Mesenchymal stem cell (in vitro differentiated cells and primary cell): ENCODE measurements at regions not wholly inside any gene's neighbourhood (a gene's known extent, or its start where the extent isn't known, plus 50 kb on each side); places are given as distances from the start of the nearest gene placed in this dataset.

ENCODE experiments used
- DNase-seq: peaks from one replicate; pipeline ENCODE4 v3.0.0-alpha.2; 2013
- H2AFZ ChIP-seq: one replicate; pipeline ENCODE4 v1.6.1; 2013; ENCODE audit warnings: low read depth, mild to moderate bottlenecking, control low read depth, inconsistent platforms, low read length, moderate library complexity
- H2AK5ac ChIP-seq: 2 replicates; pipeline ENCODE4 v1.6.1; 2013; ENCODE audit warnings: low read length, moderate library complexity, mild to moderate bottlenecking, inconsistent platforms; ENCODE audit not compliant: severe bottlenecking
- H2BK120ac ChIP-seq: one replicate; pipeline ENCODE4 v1.6.1; 2013; ENCODE audit warnings: low read depth, mild to moderate bottlenecking, inconsistent platforms, low read length, moderate library complexity
- H2BK12ac ChIP-seq, 2 experiments: one replicate each; pipeline ENCODE4 v1.6.1; 2013; ENCODE audit warnings: inconsistent platforms in 2 of 2, low read length in 2 of 2, mild to moderate bottlenecking in 2 of 2, moderate library complexity in 2 of 2, control low read depth in 1 of 2
- H2BK15ac ChIP-seq: one replicate; pipeline ENCODE4 v1.6.1; 2013; ENCODE audit warnings: mild to moderate bottlenecking, low read depth, inconsistent platforms; ENCODE audit not compliant: poor library complexity, severe bottlenecking
- H2BK5ac ChIP-seq: 2 replicates; pipeline ENCODE4 v1.6.1; 2013; ENCODE audit warnings: low read depth, mild to moderate bottlenecking, low read length, control low read depth, inconsistent platforms; ENCODE audit not compliant: poor library complexity, severe bottlenecking
- H3K14ac ChIP-seq, 2 experiments: one replicate each; pipeline ENCODE4 v1.6.1; 2013; ENCODE audit warnings: inconsistent platforms in 2 of 2, low read length in 2 of 2, control low read depth in 1 of 2, mild to moderate bottlenecking in 1 of 2, moderate library complexity in 1 of 2
- H3K18ac ChIP-seq, 2 experiments: one replicate each; pipeline ENCODE4 v1.6.1; 2013; ENCODE audit warnings: inconsistent platforms in 2 of 2, low read length in 2 of 2, control low read depth in 1 of 2, low read depth in 1 of 2, mild to moderate bottlenecking in 1 of 2
- H3K23ac ChIP-seq, 2 experiments: one replicate each; pipeline ENCODE4 v1.6.1; 2013; ENCODE audit warnings: inconsistent platforms in 2 of 2, low read length in 2 of 2, mild to moderate bottlenecking in 2 of 2, moderate library complexity in 2 of 2, control low read depth in 1 of 2
- H3K27ac ChIP-seq: 2 replicates; pipeline ENCODE4 v1.5.1; 2013; ENCODE audit warnings: mild to moderate bottlenecking, moderate library complexity, low read length, control low read depth, inconsistent platforms; ENCODE audit not compliant: poor library complexity, severe bottlenecking
- H3K27me3 ChIP-seq, 2 experiments: 2 replicates each; pipeline versions ENCODE4 v1.6.1 to v1.7.0; 2013; ENCODE audit warnings: low read length in 2 of 2, mild to moderate bottlenecking in 2 of 2, moderate library complexity in 2 of 2, control low read depth in 1 of 2, inconsistent platforms in 1 of 2; ENCODE audit not compliant: control insufficient read depth in 1 of 2, insufficient read depth in 1 of 2
- H3K36me3 ChIP-seq, 2 experiments: 2 replicates each; pipeline versions ENCODE4 v1.6.1 to v1.7.0; 2013; ENCODE audit warnings: low read length in 2 of 2, control low read depth in 1 of 2, inconsistent platforms in 1 of 2, low read depth in 1 of 2, mild to moderate bottlenecking in 1 of 2; ENCODE audit not compliant: insufficient read depth in 2 of 2, control insufficient read depth in 1 of 2
- H3K4ac ChIP-seq, 2 experiments: one replicate each; pipeline ENCODE4 v1.6.1; 2013; ENCODE audit warnings: inconsistent platforms in 2 of 2, low read length in 2 of 2, mild to moderate bottlenecking in 2 of 2, moderate library complexity in 2 of 2, control low read depth in 1 of 2, low read depth in 1 of 2
- H3K4me1 ChIP-seq: 2 replicates; pipeline ENCODE4 v1.6.1; 2013; ENCODE audit warnings: low read depth, low read length, control low read depth; ENCODE audit not compliant: control insufficient read depth, insufficient read depth
- H3K4me2 ChIP-seq: 2 replicates; pipeline ENCODE4 v1.6.1; 2013; ENCODE audit warnings: low read length, mild to moderate bottlenecking, inconsistent platforms; ENCODE audit not compliant: poor library complexity, severe bottlenecking
- H3K4me3 ChIP-seq, 2 experiments: 2 replicates each; pipeline versions ENCODE4 v1.5.1 to v1.7.0; 2013; ENCODE audit warnings: low read length in 2 of 2, mild to moderate bottlenecking in 2 of 2, control low read depth in 1 of 2, low read depth in 1 of 2; ENCODE audit not compliant: insufficient read depth in 1 of 2
- H3K79me1 ChIP-seq: replicated peaks from 2 replicates; pipeline ENCODE4 v1.6.1; 2013; ENCODE audit warnings: mild to moderate bottlenecking, control low read depth, low read length, inconsistent platforms; ENCODE audit not compliant: poor library complexity, severe bottlenecking
- H3K9ac ChIP-seq: 2 replicates; pipeline ENCODE4 v1.7.0; 2013; ENCODE audit warnings: mild to moderate bottlenecking, low read length, moderate library complexity
- H3K9me3 ChIP-seq: 2 replicates; pipeline ENCODE4 v1.7.0; 2013; ENCODE audit warnings: mild to moderate bottlenecking, low read length; ENCODE audit not compliant: control insufficient read depth
- H4K8ac ChIP-seq: one replicate; pipeline ENCODE4 v1.6.1; 2013; ENCODE audit warnings: inconsistent platforms, mild to moderate bottlenecking, low read length, moderate library complexity
- H4K91ac ChIP-seq: one replicate; pipeline ENCODE4 v1.6.1; 2013; ENCODE audit warnings: mild to moderate bottlenecking, low read length, inconsistent platforms
- WGBS: methylation state at CpG from one replicate; pipeline ENCODE4 v1.1.7; 2013; ENCODE audit warnings: mixed read lengths; 5-methylcytosine and 5-hydroxymethylcytosine counted together

GRCh38 chr1:29585201-29585600, 348.9 kb downstream of the PTPRU start:
- no peaks in the 10 kb centered on the region for H3K36me3 ChIP-seq
- H3K9ac ChIP-seq = no peak overlapping the region
- H2AK5ac ChIP-seq = no peak overlapping the region
- H3K4ac ChIP-seq = no peak overlapping the region
- H2BK120ac ChIP-seq = no peak overlapping the region
- H2AFZ ChIP-seq = no peak overlapping the region
- H3K27ac ChIP-seq = no peak overlapping the region
- H3K27me3 ChIP-seq = peaks cover 0 to 5% of the 10 kb centered on the region in 2 experiments
- H2BK5ac ChIP-seq = no peak overlapping the region
- peaks cover 6% of the 10 kb centered on the region for H3K4me1 ChIP-seq
- H3K4me3 ChIP-seq = no peak overlapping the region
- H4K8ac ChIP-seq = no peak overlapping the region
- H3K14ac ChIP-seq = no peak overlapping the region
- no peak overlapping the region for H3K18ac ChIP-seq
- 76% methylated on average over 6 of the region's 7 CpGs for WGBS
- H3K4me2 ChIP-seq = no peak overlapping the region
- no peak overlapping the region for H4K91ac ChIP-seq
- H3K9me3 ChIP-seq = peaks cover 10% of the 10 kb centered on the region
- no peaks in the 10 kb centered on the region for H3K79me1 ChIP-seq
- no peak for DNase-seq
- H3K23ac ChIP-seq = no peak overlapping the region
- no peak overlapping the region for H2BK15ac ChIP-seq
- no peak overlapping the region for H2BK12ac ChIP-seq

- Histone ChIP-seq H2AFZ (no peak overlapping the region), H3K27ac (no peak overlapping the region), H2BK5ac (no peak overlapping the region), H3K9ac (peak overlapping the region; percentile 41), H3K4ac (no peak overlapping the region), H4K8ac (no peak overlapping the region), H3K4me1 (peaks cover 9% of the 10 kb centered on the region), H3K23ac (no peak overlapping the region), H2BK15ac (no peak overlapping the region), H3K4me2 (no peak overlapping the region), H2BK12ac (no peak overlapping the region), H3K36me3 (no peaks in the 10 kb centered on the region), H3K27me3 (peaks cover 0 to 5% of the 10 kb centered on the region in 2 experiments), H3K4me3 (no peak overlapping the region), H3K18ac (no peak overlapping the region), H2AK5ac (no peak overlapping the region), H4K91ac (no peak overlapping the region), H2BK120ac (no peak overlapping the region), H3K79me1 (no peaks in the 10 kb centered on the region), H3K9me3 (peaks cover 10% of the 10 kb centered on the region), H3K14ac (no peak overlapping the region)
- WGBS = 67% methylated on average over 10 of the region's 10 CpGs
- no peak for DNase-seq
Observed at GRCh38 chr1:29584776-29585175, 348.5 kb downstream of the PTPRU start.

- Histone ChIP-seq H4K8ac (no peak overlapping the region), H3K36me3 (no peaks in the 10 kb centered on the region), H3K23ac (no peak overlapping the region), H3K9ac (peak overlapping the region; percentile 41), H2AFZ (no peak overlapping the region), H4K91ac (no peak overlapping the region), H3K9me3 (peaks cover 10% of the 10 kb centered on the region), H3K4me2 (no peak overlapping the region), H2BK120ac (no peak overlapping the region), H3K79me1 (no peaks in the 10 kb centered on the region), H3K18ac (no peak overlapping the region), H3K27me3 (peaks cover 0 to 5% of the 10 kb centered on the region in 2 experiments), H3K4me3 (no peak overlapping the region), H3K14ac (no peak overlapping the region), H2BK5ac (no peak overlapping the region), H2BK12ac (no peak overlapping the region), H2AK5ac (no peak overlapping the region), H2BK15ac (no peak overlapping the region), H3K4ac (no peak overlapping the region), H3K27ac (no peak overlapping the region), H3K4me1 (peaks cover 11% of the 10 kb centered on the region)
- DNase-seq = no peak
- WGBS = 72% methylated on average over 3 of the region's 3 CpGs
Observed at GRCh38 chr1:29584362-29584761, 348.0 kb downstream of the PTPRU start.

GRCh38 chr1:29583727-29584126, 347.4 kb downstream of the PTPRU start:
- no peak overlapping the region for H3K4me3 ChIP-seq
- H2BK120ac ChIP-seq = no peak overlapping the region
- no peak overlapping the region for H2AK5ac ChIP-seq
- no peak overlapping the region for H2BK15ac ChIP-seq
- WGBS = 80% methylated on average over 5 of the region's 5 CpGs
- H4K8ac ChIP-seq = no peak overlapping the region
- H3K4me1 ChIP-seq = peaks cover 11% of the 10 kb centered on the region
- no peak overlapping the region for H3K27ac ChIP-seq
- H3K23ac ChIP-seq = no peak overlapping the region
- H2BK5ac ChIP-seq = no peak overlapping the region
- H3K4me2 ChIP-seq = no peak overlapping the region
- no peak overlapping the region for H4K91ac ChIP-seq
- H3K9me3 ChIP-seq = peaks cover 10% of the 10 kb centered on the region
- H2BK12ac ChIP-seq = no peak overlapping the region
- H3K9ac ChIP-seq = no peak overlapping the region
- no peaks in the 10 kb centered on the region for H3K36me3 ChIP-seq
- no peak overlapping the region for H3K18ac ChIP-seq
- peaks cover 0 to 5% of the 10 kb centered on the region in 2 experiments for H3K27me3 ChIP-seq
- no peak overlapping the region for H3K14ac ChIP-seq
- H2AFZ ChIP-seq = no peak overlapping the region
- no peak for DNase-seq
- no peak overlapping the region for H3K4ac ChIP-seq
- H3K79me1 ChIP-seq = no peaks in the 10 kb centered on the region
